ENCODE measurements at regions not wholly inside any gene's neighbourhood (a gene's known extent, or its start where the extent isn't known, plus 50 kb on each side); places are given as distances from the start of the nearest gene placed in this dataset.

- no peak overlapping the region for H3K4me3 ChIP-seq
- 95 to 99% (median 97%) methylated on average over 4 of the region's 4 CpGs for WGBS, 4 donors
- H3K9me3 ChIP-seq (replicated peaks in 1 of 3) = no peaks in the 10 kb centered on the region
- intact Hi-C loops (cut with DNase I) = no loop called here
- H3K36me3 ChIP-seq (replicated peaks in 1 of 2) = no peaks in the 10 kb centered on the region
- H3K27me3 ChIP-seq = no peaks in the 10 kb centered on the region
- H3K27ac ChIP-seq = no peak overlapping the region
- TF ChIP-seq, protein P1, sequence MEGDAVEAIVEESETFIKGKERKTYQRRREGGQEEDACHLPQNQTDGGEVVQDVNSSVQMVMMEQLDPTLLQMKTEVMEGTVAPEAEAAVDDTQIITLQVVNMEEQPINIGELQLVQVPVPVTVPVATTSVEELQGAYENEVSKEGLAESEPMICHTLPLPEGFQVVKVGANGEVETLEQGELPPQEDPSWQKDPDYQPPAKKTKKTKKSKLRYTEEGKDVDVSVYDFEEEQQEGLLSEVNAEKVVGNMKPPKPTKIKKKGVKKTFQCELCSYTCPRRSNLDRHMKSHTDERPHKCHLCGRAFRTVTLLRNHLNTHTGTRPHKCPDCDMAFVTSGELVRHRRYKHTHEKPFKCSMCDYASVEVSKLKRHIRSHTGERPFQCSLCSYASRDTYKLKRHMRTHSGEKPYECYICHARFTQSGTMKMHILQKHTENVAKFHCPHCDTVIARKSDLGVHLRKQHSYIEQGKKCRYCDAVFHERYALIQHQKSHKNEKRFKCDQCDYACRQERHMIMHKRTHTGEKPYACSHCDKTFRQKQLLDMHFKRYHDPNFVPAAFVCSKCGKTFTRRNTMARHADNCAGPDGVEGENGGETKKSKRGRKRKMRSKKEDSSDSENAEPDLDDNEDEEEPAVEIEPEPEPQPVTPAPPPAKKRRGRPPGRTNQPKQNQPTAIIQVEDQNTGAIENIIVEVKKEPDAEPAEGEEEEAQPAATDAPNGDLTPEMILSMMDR (IDR thresholded peaks at IDR 0.05) = no peak
- TF ChIP-seq POLR2A (IDR thresholded peaks at IDR 0.05) = no peak
- no peak for DNase-seq
- no peaks in the 10 kb centered on the region for H3K4me1 ChIP-seq (replicated peaks in 1 of 2)
These were observed 84.9 kb upstream of the RAB4A start for GRCh38 chr1:229185963-229186362.

DNA sequence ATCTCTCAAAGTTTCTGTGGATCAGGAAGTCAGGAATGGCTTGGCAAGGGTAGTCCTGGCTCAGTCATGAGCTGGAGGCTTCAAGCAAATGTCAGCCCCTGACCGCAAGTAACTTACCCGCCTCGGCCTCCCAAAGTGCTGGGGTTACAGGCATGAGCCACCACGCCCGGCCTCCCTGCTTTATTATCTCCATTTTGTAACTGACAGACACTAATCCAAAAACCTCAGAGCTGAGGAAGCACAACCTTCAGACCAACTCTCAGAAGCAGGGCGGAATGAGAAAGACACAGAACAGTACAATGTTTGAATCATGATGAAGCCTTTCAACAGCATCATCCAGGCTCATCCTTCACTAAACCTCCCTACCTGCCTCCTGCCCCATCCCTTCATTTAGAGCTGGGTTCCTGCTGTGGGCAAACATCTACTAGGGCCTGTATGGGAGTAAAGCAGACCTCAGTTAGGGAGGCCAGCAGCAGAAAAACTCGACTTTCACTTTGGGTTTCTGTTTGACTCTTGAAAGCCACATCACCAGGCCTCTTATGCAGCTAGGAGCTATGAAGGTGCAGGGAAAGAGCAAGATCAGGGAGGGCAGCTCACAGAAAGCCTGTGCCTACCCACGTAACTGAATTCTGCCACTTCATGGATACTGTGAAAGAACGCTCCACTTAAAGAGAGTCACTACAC is 84.4 kb upstream of the RAB4A start:
- 89 to 93% (median 92%) methylated on average over 9 of the region's 9 CpGs for WGBS, 4 donors
- no peaks in the 10 kb centered on the region for H3K4me1 ChIP-seq (replicated peaks in 1 of 2)
- no peak overlapping the region for H3K27ac ChIP-seq
- H3K9me3 ChIP-seq (replicated peaks in 1 of 3) = no peaks in the 10 kb centered on the region
- no peak for TF ChIP-seq POLR2A (IDR thresholded peaks at IDR 0.05)
- TF ChIP-seq, protein P1 (IDR thresholded peaks at IDR 0.05) = no peak
- no peak for DNase-seq
- H3K4me3 ChIP-seq = no peak overlapping the region
- H3K27me3 ChIP-seq = no peaks in the 10 kb centered on the region
- H3K36me3 ChIP-seq (replicated peaks in 1 of 2) = no peaks in the 10 kb centered on the region
- intact Hi-C loops (cut with DNase I) = no loop called here

DNA sequence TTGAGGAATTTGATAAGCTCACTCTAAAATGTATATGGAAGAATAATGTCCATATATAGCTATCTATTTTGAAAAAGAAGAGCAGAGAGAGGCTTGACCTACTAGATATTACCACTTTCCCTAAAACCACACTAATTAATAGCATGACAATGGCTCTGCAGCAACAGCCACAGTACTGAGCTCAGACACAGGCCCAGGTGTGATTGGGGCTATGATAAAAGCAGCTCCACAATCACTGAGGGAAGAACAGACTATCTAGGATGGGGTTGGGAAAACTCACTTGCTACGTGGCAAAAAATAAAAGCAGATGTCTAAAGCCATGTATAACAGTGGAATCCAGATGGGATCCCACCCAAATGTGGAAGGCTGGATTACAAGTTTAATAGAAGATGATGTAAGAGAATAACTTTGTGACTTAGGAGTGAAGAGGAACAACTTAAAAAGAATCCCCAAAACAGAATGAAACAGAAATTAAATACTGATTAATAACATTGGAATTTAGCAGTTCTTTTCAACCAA is 80.8 kb upstream of the RAB4A start:
- H3K27me3 ChIP-seq = no peaks in the 10 kb centered on the region
- H3K36me3 ChIP-seq (replicated peaks in 1 of 2) = no peaks in the 10 kb centered on the region
- WGBS, 4 donors = 92 to 100% (median 94%) methylated on average over 1 of the region's 1 CpG
- intact Hi-C loops (cut with DNase I) = no loop called here
- no peaks in the 10 kb centered on the region for H3K9me3 ChIP-seq (replicated peaks in 1 of 3)
- DNase-seq = no peak
- TF ChIP-seq POLR2A (IDR thresholded peaks at IDR 0.05) = no peak
- TF ChIP-seq, protein P1 (IDR thresholded peaks at IDR 0.05) = no peak
- H3K27ac ChIP-seq = no peak overlapping the region
- H3K4me3 ChIP-seq = no peak overlapping the region
- H3K4me1 ChIP-seq (replicated peaks in 1 of 2) = peaks cover 4 to 8% of the 10 kb centered on the region in 2 donors

DNA sequence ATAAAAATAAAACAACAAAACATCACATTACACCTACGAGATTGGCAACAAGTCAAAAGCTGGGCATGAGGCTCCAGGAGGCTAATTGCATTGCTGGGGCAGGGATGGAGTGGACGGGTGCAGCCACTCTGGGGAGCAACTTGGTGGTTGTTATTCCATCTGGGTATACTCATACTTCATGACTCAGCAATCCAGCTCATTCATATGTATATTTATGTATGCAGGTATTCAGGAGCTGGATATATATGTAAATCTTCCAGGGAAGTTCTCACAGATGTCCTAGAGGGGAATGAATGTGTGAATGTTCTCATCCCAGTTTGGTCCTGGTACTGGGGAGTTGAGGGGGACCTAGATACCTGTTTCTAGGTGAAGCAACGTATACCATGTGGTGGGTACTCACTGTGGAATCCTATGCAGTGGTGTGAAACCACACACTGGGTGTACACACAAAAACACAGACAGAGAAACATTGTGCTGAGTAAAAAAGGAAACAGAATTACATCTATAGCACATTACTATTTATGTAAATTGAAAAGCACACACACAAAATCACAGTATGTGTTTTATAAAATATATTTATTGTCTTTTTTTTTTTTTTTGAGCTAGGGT is 79.7 kb upstream of the RAB4A start:
- H3K9me3 ChIP-seq (replicated peaks in 1 of 3) = no peaks in the 10 kb centered on the region
- no peaks in the 10 kb centered on the region for H3K27me3 ChIP-seq
- DNase-seq = no peak
- H3K4me1 ChIP-seq (replicated peaks in 1 of 2) = peaks cover 4 to 8% of the 10 kb centered on the region in 2 donors
- H3K4me3 ChIP-seq = no peak overlapping the region
- no peaks in the 10 kb centered on the region for H3K36me3 ChIP-seq (replicated peaks in 1 of 2)
- TF ChIP-seq, protein P1 (IDR thresholded peaks at IDR 0.05) = no peak
- no peak for TF ChIP-seq POLR2A (IDR thresholded peaks at IDR 0.05)
- WGBS, 4 donors = 77 to 93% (median 79%) methylated on average over 3 of the region's 3 CpGs
- intact Hi-C loops (cut with DNase I) = no loop called here
- no peak overlapping the region for H3K27ac ChIP-seq
